ENCODE measurements at regions not wholly inside any gene's neighbourhood (a gene's known extent, or its start where the extent isn't known, plus 50 kb on each side); places are given as distances from the start of the nearest gene placed in this dataset.

GRCh38 chr14:101335061-101335661 lies 226.1 kb upstream of the DIO3 start:
- H3K27ac ChIP-seq (ENCODE audit: low read length) = no peak overlapping the region
- H3K4me1 ChIP-seq (ENCODE audit: insufficient read depth, low read length) = no peaks in the 10 kb centered on the region
- H4K20me1 ChIP-seq (ENCODE audit: insufficient read depth, low read length) = no peaks in the 10 kb centered on the region
- no peak overlapping the region for H3K4me3 ChIP-seq (ENCODE audit: low read depth in 1 of 2, low read length in 2 of 2)
- H3K27me3 ChIP-seq (ENCODE audit: insufficient read depth, low read length, poor library complexity) = peaks cover 39% of the 10 kb centered on the region
- H3K9me3 ChIP-seq (ENCODE audit: insufficient read depth, low read length, severe bottlenecking) = no peaks in the 10 kb centered on the region
- no peak overlapping the region for H2AFZ ChIP-seq (ENCODE audit: low read depth, low read length)
- no peaks in the 10 kb centered on the region for H3K36me3 ChIP-seq (ENCODE audit: insufficient read depth, low read length)
- TF ChIP-seq CTCF (IDR thresholded peaks at IDR 0.05; ENCODE audit: borderline replicate concordance, extremely low read depth, low read length, poor library complexity, severe bottlenecking) = no peak
- TF ChIP-seq EZH2 (IDR thresholded peaks at IDR 0.05; ENCODE audit: borderline replicate concordance, low read depth, low read length, severe bottlenecking) = no peak
- ATAC-seq (ENCODE audit: insufficient read depth, low read depth) (no peak), DNase-seq (no peak)
- H3K4me2 ChIP-seq (ENCODE audit: insufficient read depth, low read length) = no peak overlapping the region
- no peak overlapping the region for H3K9ac ChIP-seq (ENCODE audit: low read depth, low read length)
- no peaks in the 10 kb centered on the region for H3K79me2 ChIP-seq (ENCODE audit: insufficient read depth, low read length)

- TF ChIP-seq EZH2 (IDR thresholded peaks at IDR 0.05; ENCODE audit: borderline replicate concordance, low read depth, low read length, severe bottlenecking) (no peak), CTCF (IDR thresholded peaks at IDR 0.05; ENCODE audit: borderline replicate concordance, extremely low read depth, low read length, poor library complexity, severe bottlenecking) (no peak)
- DNase-seq (no peak), ATAC-seq (ENCODE audit: insufficient read depth, low read depth) (no peak)
- Histone ChIP-seq H3K79me2 (ENCODE audit: insufficient read depth, low read length) (no peaks in the 10 kb centered on the region), H3K27ac (ENCODE audit: low read length) (no peak overlapping the region), H2AFZ (ENCODE audit: low read depth, low read length) (no peak overlapping the region), H3K9ac (ENCODE audit: low read depth, low read length) (no peak overlapping the region), H3K4me1 (ENCODE audit: insufficient read depth, low read length) (no peaks in the 10 kb centered on the region), H3K4me3 (ENCODE audit: low read depth in 1 of 2, low read length in 2 of 2) (no peak overlapping the region), H3K27me3 (ENCODE audit: insufficient read depth, low read length, poor library complexity) (peaks cover 42% of the 10 kb centered on the region), H4K20me1 (ENCODE audit: insufficient read depth, low read length) (no peaks in the 10 kb centered on the region), H3K36me3 (ENCODE audit: insufficient read depth, low read length) (no peaks in the 10 kb centered on the region), H3K9me3 (ENCODE audit: insufficient read depth, low read length, severe bottlenecking) (no peaks in the 10 kb centered on the region), H3K4me2 (ENCODE audit: insufficient read depth, low read length) (no peak overlapping the region)
These were observed 225.1 kb upstream of the DIO3 start for GRCh38 chr14:101336183-101336582.

- Histone ChIP-seq H3K79me2 (ENCODE audit: insufficient read depth, low read length) (no peaks in the 10 kb centered on the region), H3K9ac (ENCODE audit: low read depth, low read length) (no peak overlapping the region), H3K4me3 (ENCODE audit: low read depth in 1 of 2, low read length in 2 of 2) (no peak overlapping the region), H2AFZ (ENCODE audit: low read depth, low read length) (no peak overlapping the region), H3K9me3 (ENCODE audit: insufficient read depth, low read length, severe bottlenecking) (no peaks in the 10 kb centered on the region), H3K4me2 (ENCODE audit: insufficient read depth, low read length) (no peak overlapping the region), H3K27me3 (ENCODE audit: insufficient read depth, low read length, poor library complexity) (peaks cover 35% of the 10 kb centered on the region), H4K20me1 (ENCODE audit: insufficient read depth, low read length) (no peaks in the 10 kb centered on the region), H3K4me1 (ENCODE audit: insufficient read depth, low read length) (no peaks in the 10 kb centered on the region), H3K27ac (ENCODE audit: low read length) (no peak overlapping the region), H3K36me3 (ENCODE audit: insufficient read depth, low read length) (no peaks in the 10 kb centered on the region)
- DNase-seq = no peak
- ATAC-seq (ENCODE audit: insufficient read depth, low read depth) = no peak
- TF ChIP-seq CTCF (IDR thresholded peaks at IDR 0.05; ENCODE audit: borderline replicate concordance, extremely low read depth, low read length, poor library complexity, severe bottlenecking) (no peak), EZH2 (IDR thresholded peaks at IDR 0.05; ENCODE audit: borderline replicate concordance, low read depth, low read length, severe bottlenecking) (no peak)
These were observed 224.2 kb upstream of the DIO3 start for GRCh38 chr14:101337053-101337452.
